ENCODE measurements at regions not wholly inside any gene's neighbourhood (a gene's known extent, or its start where the extent isn't known, plus 50 kb on each side); places are given as distances from the start of the nearest gene placed in this dataset.

GRCh38 chr2:147095376-147095775 is 749.5 kb upstream of the ACVR2A start:
- in situ Hi-C loops (cut with MboI; ENCODE audit: low pct_unique_long_range_greater_than_20kb, low sequenced_read_pairs, unreplicated experiment): loop anchor here (25.0 kb wide), 1 partner anchor 242 kb away; no protein-coding TSS in a partner anchor
- no peak for DNase-seq (ENCODE audit: low spot score)
- no peak for TF ChIP-seq CTCF (IDR thresholded peaks at IDR 0.05; ENCODE audit: extremely low read depth, insufficient read depth, missing control alignments)

DNA sequence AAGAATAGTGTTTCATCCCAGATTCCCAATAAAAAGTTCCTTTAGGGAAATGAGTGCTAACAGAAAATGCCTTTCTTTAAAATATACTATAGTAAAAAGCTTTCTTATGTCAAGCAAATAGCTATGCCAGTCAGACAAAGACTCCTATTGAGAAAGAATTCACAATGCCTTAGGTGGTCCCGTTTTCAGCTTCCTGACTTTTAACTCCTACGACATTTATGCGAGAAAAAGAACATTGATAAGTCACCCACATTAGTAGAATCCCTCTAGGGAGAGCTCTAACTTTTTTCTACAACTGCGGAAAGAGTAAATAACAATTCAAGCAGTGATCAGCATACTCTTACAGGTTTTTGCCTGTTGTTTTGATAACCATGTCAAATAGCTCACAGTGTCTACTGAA is 750.8 kb upstream of the ACVR2A start:
- DNase-seq (ENCODE audit: low spot score): no peak
- TF ChIP-seq CTCF (IDR thresholded peaks at IDR 0.05; ENCODE audit: extremely low read depth, insufficient read depth, missing control alignments): no peak
- in situ Hi-C loops (cut with MboI; ENCODE audit: low pct_unique_long_range_greater_than_20kb, low sequenced_read_pairs, unreplicated experiment): loop anchor here (25.0 kb wide), 1 partner anchor 243 kb away; no protein-coding TSS in a partner anchor

DNA sequence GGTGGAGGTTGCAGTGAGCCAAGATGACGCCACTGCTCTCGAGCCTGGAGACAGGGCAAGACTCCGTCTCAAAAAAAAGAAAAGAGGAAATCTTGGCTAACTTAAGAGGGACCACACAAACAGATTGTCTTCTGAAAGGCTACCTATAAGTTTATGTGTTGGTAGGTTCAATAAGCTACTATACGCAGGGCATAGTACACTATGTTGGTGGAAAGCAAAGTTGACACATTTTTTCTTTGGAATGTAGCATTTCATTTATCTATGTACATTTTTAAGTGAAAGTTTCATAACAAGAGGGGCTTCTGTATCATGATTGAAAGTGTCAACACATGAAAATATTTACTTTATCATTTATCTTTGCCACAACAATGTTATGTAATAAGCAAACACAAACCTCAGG is 752.6 kb upstream of the ACVR2A start:
- in situ Hi-C loops (cut with MboI; ENCODE audit: low pct_unique_long_range_greater_than_20kb, low sequenced_read_pairs, unreplicated experiment): loop anchor here (25.0 kb wide), 1 partner anchor 245 kb away; no protein-coding TSS in a partner anchor
- no peak for TF ChIP-seq CTCF (IDR thresholded peaks at IDR 0.05; ENCODE audit: extremely low read depth, insufficient read depth, missing control alignments)
- no peak for DNase-seq (ENCODE audit: low spot score)

GRCh38 chr2:147091448-147091847 is 753.4 kb upstream of the ACVR2A start:
- TF ChIP-seq CTCF (IDR thresholded peaks at IDR 0.05; ENCODE audit: extremely low read depth, insufficient read depth, missing control alignments): no peak
- in situ Hi-C loops (cut with MboI; ENCODE audit: low pct_unique_long_range_greater_than_20kb, low sequenced_read_pairs, unreplicated experiment): loop anchor here (25.0 kb wide), 1 partner anchor 246 kb away; no protein-coding TSS in a partner anchor

GRCh38 chr2:147088871-147089270 is 756.0 kb upstream of the ACVR2A start:
- no peak for TF ChIP-seq CTCF (IDR thresholded peaks at IDR 0.05; ENCODE audit: extremely low read depth, insufficient read depth, missing control alignments)
- DNase-seq (ENCODE audit: low spot score): no peak
- in situ Hi-C loops (cut with MboI; ENCODE audit: low pct_unique_long_range_greater_than_20kb, low sequenced_read_pairs, unreplicated experiment): loop anchor here (25.0 kb wide), 1 partner anchor 248 kb away; no protein-coding TSS in a partner anchor

More at GRCh38 chr2:147091448-147091847, 753.4 kb upstream of the ACVR2A start:
- no peak for DNase-seq (ENCODE audit: low spot score)

DNA sequence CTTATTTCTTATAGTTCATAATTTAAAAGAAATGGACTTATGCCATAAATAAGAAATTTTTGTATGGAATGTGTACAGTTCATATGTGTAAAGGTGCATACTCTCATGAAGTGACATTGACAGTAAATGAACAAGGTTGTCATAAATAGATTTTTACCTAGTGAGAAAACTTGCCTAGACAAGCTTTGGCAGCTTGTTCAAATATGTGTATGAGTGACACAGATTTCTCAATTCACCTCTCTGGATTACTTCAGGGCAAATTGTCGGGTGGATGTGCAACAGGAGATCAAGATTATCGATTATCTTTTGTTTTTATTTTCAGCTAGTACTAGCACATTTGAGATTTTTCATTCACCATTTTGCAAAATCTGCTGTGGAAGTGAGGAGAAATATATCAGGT is 758.1 kb upstream of the ACVR2A start:
- no peak for TF ChIP-seq CTCF (IDR thresholded peaks at IDR 0.05; ENCODE audit: extremely low read depth, insufficient read depth, missing control alignments)
- in situ Hi-C loops (cut with MboI; ENCODE audit: low pct_unique_long_range_greater_than_20kb, low sequenced_read_pairs, unreplicated experiment): loop anchor here (25.0 kb wide), 1 partner anchor 251 kb away; no protein-coding TSS in a partner anchor
- DNase-seq (ENCODE audit: low spot score): no peak

Measured in GM13977 (cell line).